DMS153 treated with DMSO at 0.1 percent for 48 hours (cell line): ENCODE measurements at regions not wholly inside any gene's neighbourhood (a gene's known extent, or its start where the extent isn't known, plus 50 kb on each side); places are given as distances from the start of the nearest gene placed in this dataset.

Experiments used
- DNase-seq: peaks from one replicate; lab custom pipeline; 2025; ENCODE audit not compliant: unreplicated experiment; lab: John Stamatoyannopoulos, UW

GRCh38 chr2:128903637-128904036 is 585.0 kb upstream of the HS6ST1 start:
- DNase-seq = no peak

- DNase-seq = no peak
These were observed 592.6 kb upstream of the HS6ST1 start for GRCh38 chr2:128911276-128911675.

GRCh38 chr2:128914320-128914719 is 595.7 kb upstream of the HS6ST1 start:
- DNase-seq = no peak

- no peak for DNase-seq
These were observed 603.1 kb upstream of the HS6ST1 start for GRCh38 chr2:128921751-128922150.

GRCh38 chr2:128922154-128922553 is 603.5 kb upstream of the HS6ST1 start:
- DNase-seq = no peak

GRCh38 chr2:128925631-128926030 is 607.0 kb upstream of the HS6ST1 start:
- no peak for DNase-seq

GRCh38 chr2:128930101-128930500 is 611.4 kb upstream of the HS6ST1 start:
- DNase-seq = no peak

GRCh38 chr2:128940378-128940777 is 621.7 kb upstream of the HS6ST1 start:
- no peak for DNase-seq

GRCh38 chr2:128941751-128942150 is 623.1 kb upstream of the HS6ST1 start:
- no peak for DNase-seq

- DNase-seq = no peak
These were observed 630.7 kb upstream of the HS6ST1 start for GRCh38 chr2:128949360-128949759.

- DNase-seq = no peak
These were observed 632.1 kb upstream of the HS6ST1 start for GRCh38 chr2:128950758-128951157.

GRCh38 chr2:128958241-128958640 is 639.6 kb upstream of the HS6ST1 start:
- DNase-seq = no peak

GRCh38 chr2:128967646-128968045 is 649.0 kb upstream of the HS6ST1 start:
- DNase-seq = no peak

GRCh38 chr2:128969374-128969773 is 650.7 kb upstream of the HS6ST1 start:
- DNase-seq = no peak

- no peak for DNase-seq
These were observed 651.9 kb upstream of the HS6ST1 start for GRCh38 chr2:128970332-128971116.

GRCh38 chr2:128973566-128973965 is 654.9 kb upstream of the HS6ST1 start:
- no peak for DNase-seq

GRCh38 chr2:128978212-128978611 is 659.5 kb upstream of the HS6ST1 start:
- no peak for DNase-seq

- DNase-seq = no peak
These were observed 660.5 kb upstream of the HS6ST1 start for GRCh38 chr2:128979182-128979581.

GRCh38 chr2:128980475-128980874 is 661.8 kb upstream of the HS6ST1 start:
- no peak for DNase-seq

GRCh38 chr2:128981353-128981752 is 662.7 kb upstream of the HS6ST1 start:
- no peak for DNase-seq

GRCh38 chr2:128982001-128982400 is 663.3 kb upstream of the HS6ST1 start:
- no peak for DNase-seq

- no peak for DNase-seq
These were observed 664.0 kb upstream of the HS6ST1 start for GRCh38 chr2:128982670-128983069.

GRCh38 chr2:128983094-128983493 is 664.4 kb upstream of the HS6ST1 start:
- DNase-seq = no peak
